ENCODE measurements at regions not wholly inside any gene's neighbourhood (a gene's known extent, or its start where the extent isn't known, plus 50 kb on each side); places are given as distances from the start of the nearest gene placed in this dataset.

- H4K8ac ChIP-seq (ENCODE audit: extremely low read depth, insufficient read depth, low read length) = no peak overlapping the region
- no peak overlapping the region for H4K91ac ChIP-seq (replicated peaks; ENCODE audit: insufficient read length, low read length)
- ChIA-PET CTCF (ENCODE audit: partially characterized antibody) (interaction anchor here (0.5 to 1.2 kb wide), 2 partner anchors 8 to 18 kb away, joined by 3 to 4 read pairs; no protein-coding TSS in a partner anchor), POLR2A (ENCODE audit: partially characterized antibody) (no interaction called here)
- H3K4me1 ChIP-seq (replicated peaks in 1 of 4; ENCODE audit: control insufficient read depth in 3 of 4, insufficient read depth in 4 of 4, low read length in 3 of 4) = no peaks in the 10 kb centered on the region
- H2BK5ac ChIP-seq (ENCODE audit: low read depth, low read length) = no peak overlapping the region
- H3K36me3 ChIP-seq (ENCODE audit: control insufficient read depth in 2 of 4, insufficient read depth in 4 of 4, low read length in 3 of 4) = no peaks in the 10 kb centered on the region
- H3K23me2 ChIP-seq (ENCODE audit: low read depth, low read length) = no peaks in the 10 kb centered on the region
- H3K4me2 ChIP-seq (ENCODE audit: insufficient read depth in 1 of 2, low read depth in 2 of 2, low read length in 2 of 2) = no peak overlapping the region
- no peak overlapping the region for H2AK5ac ChIP-seq (ENCODE audit: low read depth, low read length)
- H3K14ac ChIP-seq (ENCODE audit: insufficient read length) = no peak overlapping the region
- no peaks in the 10 kb centered on the region for H4K20me1 ChIP-seq (replicated peaks in 1 of 2; ENCODE audit: control insufficient read depth in 1 of 2, insufficient read depth in 2 of 2, low read length in 2 of 2)
- H3K9ac ChIP-seq (replicated peaks in 1 of 4; ENCODE audit: extremely low read depth in 1 of 4, low read depth in 3 of 4, low read length in 3 of 4) = no peak overlapping the region
- no peak overlapping the region for H3K4me3 ChIP-seq (ENCODE audit: extremely low read depth in 1 of 4, insufficient read depth in 2 of 4, low read depth in 3 of 4, low read length in 4 of 4)
- H3K79me1 ChIP-seq (ENCODE audit: low read depth, low read length) = no peaks in the 10 kb centered on the region
- no peaks in the 10 kb centered on the region for H3K27me3 ChIP-seq (replicated peaks in 1 of 4; ENCODE audit: control insufficient read depth in 3 of 4, extremely low read depth in 1 of 4, insufficient read depth in 3 of 4, low read length in 3 of 4)
- no peaks in the 10 kb centered on the region for H3K79me2 ChIP-seq (ENCODE audit: control insufficient read depth in 1 of 2, insufficient read depth in 2 of 2, low read length in 2 of 2)
- no peak overlapping the region for H3K23ac ChIP-seq (ENCODE audit: insufficient read length)
- no peak overlapping the region for H2AFZ ChIP-seq (ENCODE audit: low read length)
- H3K9me3 ChIP-seq (ENCODE audit: insufficient read depth in 2 of 2, low read depth in 1 of 2, low read length in 1 of 2) = no peaks in the 10 kb centered on the region
- no peak for FAIRE-seq
- no peak overlapping the region for H4K5ac ChIP-seq (ENCODE audit: insufficient read length, low read depth, low read length)
- H2BK15ac ChIP-seq (ENCODE audit: low read length) = no peak overlapping the region
- H3K18ac ChIP-seq (ENCODE audit: extremely low read depth, low read length) = no peak overlapping the region
- H2BK20ac ChIP-seq (ENCODE audit: low read length) = no peak overlapping the region
- DNase-seq (ENCODE audit: low read depth in 1 of 2, low spot score in 2 of 2) = no peak
- H3K27ac ChIP-seq (ENCODE audit: low read depth, low read length) = no peak overlapping the region
- 87% methylated on average over 1 of the region's 1 CpG; no CpG with 5 or more reads in 1 of the 2 experiments for WGBS, 2 experiments (ENCODE audit: extremely low coverage in 1 of 2, insufficient coverage in 1 of 2, insufficient read length in 1 of 2, insufficient replicate concordance in 2 of 2, low coverage in 1 of 2, low lambda C conversion rate in 2 of 2, missing lambda C conversion rate in 1 of 2)
- H3K4ac ChIP-seq (replicated peaks; ENCODE audit: insufficient read length, low read depth, low read length) = no peak overlapping the region
- no peak overlapping the region for H2BK12ac ChIP-seq (ENCODE audit: low read depth, low read length)
- no peak overlapping the region for H2BK120ac ChIP-seq (replicated peaks; ENCODE audit: low read depth, low read length)
- no peak for TF ChIP-seq POU5F1 (IDR thresholded peaks at IDR 0.05; ENCODE audit: low read depth, low read length)
- no peak for TF ChIP-seq NRF1 (IDR thresholded peaks at IDR 0.05; ENCODE audit: low read depth, low read length)
- TF ChIP-seq MAFK (IDR thresholded peaks at IDR 0.05; ENCODE audit: low read depth, low read length) = no peak
- TF ChIP-seq JUND (IDR thresholded peaks at IDR 0.05; ENCODE audit: low read length) = no peak
- no peak for TF ChIP-seq HDAC2 (IDR thresholded peaks at IDR 0.05; ENCODE audit: borderline replicate concordance in 1 of 2, low read depth in 2 of 2, low read length in 2 of 2)
- TF ChIP-seq MAX (IDR thresholded peaks at IDR 0.05) = no peak
- no peak for TF ChIP-seq KDM1A (IDR thresholded peaks at IDR 0.05; ENCODE audit: borderline replicate concordance, low read length)
- no peak for TF ChIP-seq SP1 (IDR thresholded peaks at IDR 0.05; ENCODE audit: low read depth, low read length)
- no peak for TF ChIP-seq CREB1 (IDR thresholded peaks at IDR 0.05)
- no peak for TF ChIP-seq SRF (IDR thresholded peaks at IDR 0.05; ENCODE audit: low read depth, low read length)
- peak; percentile 78 for TF ChIP-seq TEAD4 (IDR thresholded peaks at IDR 0.05; ENCODE audit: low read depth, low read length)
- peak in 1 of 3 experiments; percentile 30; a peak in 1 of 4 replicates for TF ChIP-seq CTCF (IDR thresholded peaks at IDR 0.05; ENCODE audit: control extremely low read depth in 1 of 3, insufficient read depth in 1 of 3, low read depth in 1 of 3, low read length in 3 of 3)
- H3K56ac ChIP-seq (replicated peaks; ENCODE audit: insufficient read length, low read depth, low read length) = no peak overlapping the region
These were observed 53.6 kb upstream of the HTR1A start for GRCh38 chr5:64015824-64016223.
